Adrenal gland (tissue), 9 donors: ENCODE measurements at regions not wholly inside any gene's neighbourhood (a gene's known extent, or its start where the extent isn't known, plus 50 kb on each side); places are given as distances from the start of the nearest gene placed in this dataset.

Source experiments
- DNase-seq, 7 donors: peaks; one replicate each; pipeline ENCODE4 v3.0.0-alpha.2; 2019 to 2020
- H3K27ac ChIP-seq, 5 donors: fragments of 200-600 bp; sonication (generic) in 4 of 5; 1 replicate in 3 of 5; 2 replicates in 2 of 5; pipeline versions ENCODE4 v1.5.1 to v1.8.0; 2016 to 2020; ENCODE audit warnings: mild to moderate bottlenecking in 1 of 5
- H3K27me3 ChIP-seq: fragments of 200-600 bp; 2 replicates; pipeline ENCODE4 v1.8.0; 2021
- H3K36me3 ChIP-seq, 2 donors: fragments of 200-600 bp; replicated peaks in 1 of 2; 1 replicate in 1 of 2; 2 replicates in 1 of 2; pipeline versions ENCODE4 v1.5.1 to v1.8.0; 2018 to 2022
- H3K4me1 ChIP-seq, 2 donors: fragments of 200-600 bp; replicated peaks in 1 of 2; 1 replicate in 1 of 2; 2 replicates in 1 of 2; pipeline versions ENCODE4 v1.5.1 to v1.8.0; 2018 to 2021
- H3K4me3 ChIP-seq, 4 donors: fragments of 200-600 bp; sonication (generic) in 3 of 4; one replicate each; pipeline ENCODE4 v1.5.1; 2016 to 2018
- H3K9me3 ChIP-seq, 3 donors: fragments of 200-600 bp; sonication (generic) in 1 of 3; replicated peaks in 1 of 3; 1 replicate in 2 of 3; 2 replicates in 1 of 3; pipeline versions ENCODE4 v1.5.1 to v1.8.0; 2016 to 2021
- POLR2A ChIP-seq, 2 donors: fragments of 450-650 bp; IDR thresholded peaks; one replicate each; pipeline ENCODE4 v1.6.1; 2017; ENCODE audit warnings: antibody characterized with exemption in 2 of 2, mild to moderate bottlenecking in 2 of 2, moderate library complexity in 1 of 2
- WGBS, 4 donors: extraction: QIAGEN DNeasy Blood & Tissue Kit in 2 of 4; methylation state at CpG; one replicate each; pipeline versions ENCODE4 v1.1.5 to v1.1.7; 2013 to 2017; 5-methylcytosine and 5-hydroxymethylcytosine counted together
- intact Hi-C, 2 donors: fragments of 100-400 bp; cut with DNase I; formaldehyde crosslinking; loops; one replicate each; pipeline versions ENCODE4 v1.14.1 to v1.15.0; 2022 to 2023
- TF ChIP-seq, protein P1 (sequence below), 6 experiments: fragments of 450-650 bp in 4 of 6; fragments of 200-600 bp in 2 of 6; sonication (generic) in 1 of 6; IDR thresholded peaks; 1 replicate in 5 of 6; 2 replicates in 1 of 6; pipeline versions ENCODE4 v1.5.1 to v1.8.0; 2016 to 2021; ENCODE audit warnings: antibody characterized with exemption in 6 of 6, mild to moderate bottlenecking in 2 of 6, moderate library complexity in 1 of 6
- donor health status: healthy with polysubstance abuse.
- donor health status: Bipolar disorder and iron deficiency.
- donor health status: DM: yes; HTN: yes; CAD: no.
- donor health status: DM: no; HTN: no; CAD: no.
- donor health status: DM: no; HTN: no; CAD: no.

DNA sequence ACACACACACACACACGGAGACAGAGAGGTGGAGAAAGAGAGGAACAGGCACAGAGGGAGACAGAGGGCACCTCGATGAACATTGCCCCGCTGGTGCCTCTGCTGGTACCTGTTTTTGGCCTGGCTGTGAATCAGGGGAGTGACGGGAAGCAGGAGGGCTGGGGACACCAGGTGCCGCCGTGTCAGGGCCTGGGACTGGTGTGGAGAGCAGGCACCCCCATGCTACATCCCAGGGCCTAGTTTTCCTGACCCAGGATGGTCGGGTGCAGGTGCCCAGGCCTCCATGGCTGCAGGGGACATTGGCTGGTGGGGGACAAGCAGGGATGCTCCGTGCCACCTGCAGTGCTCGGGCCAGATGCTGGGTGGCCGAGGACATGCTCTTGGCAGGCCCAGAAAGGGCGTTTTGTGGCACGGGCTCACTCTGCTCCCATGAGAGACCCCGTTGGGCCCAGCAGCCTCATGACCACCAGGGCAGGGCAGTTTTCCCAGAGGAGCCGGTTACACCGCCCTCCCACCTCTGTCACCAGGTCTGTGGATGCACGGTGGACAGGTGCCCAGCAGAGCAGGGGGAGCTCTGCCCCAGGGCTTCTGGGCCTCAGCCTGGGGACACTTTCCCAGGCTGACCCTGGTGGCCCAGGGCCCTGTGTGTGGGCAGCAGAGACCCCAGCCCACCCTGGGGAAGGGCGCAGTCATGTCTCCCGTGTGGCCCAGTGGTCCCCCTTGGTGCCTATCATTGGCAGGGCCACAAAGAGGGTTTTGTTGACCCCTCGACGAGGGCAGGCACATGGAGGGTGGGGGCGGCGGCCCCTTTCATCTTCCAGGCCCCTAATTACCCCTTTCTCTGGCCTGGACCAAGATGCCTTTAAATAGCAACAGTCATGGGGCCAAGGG, 207.5 kb upstream of the RTL1 start:
- Histone ChIP-seq H3K9me3 (no peaks in the 10 kb centered on the region), H3K27ac (no peak overlapping the region), H3K4me3 (no peak overlapping the region), H3K27me3 (no peaks in the 10 kb centered on the region), H3K4me1 (no peaks in the 10 kb centered on the region), H3K36me3 (no peaks in the 10 kb centered on the region)
- WGBS, 4 donors: 81 to 85% (median 84%) methylated on average over 6 to 22 of the region's 22 CpGs
- DNase-seq: peak in 2 of 7 donors; percentile 11 to 20
- TF ChIP-seq POLR2A (IDR thresholded peaks at IDR 0.05): no peak
- TF ChIP-seq, protein P1, sequence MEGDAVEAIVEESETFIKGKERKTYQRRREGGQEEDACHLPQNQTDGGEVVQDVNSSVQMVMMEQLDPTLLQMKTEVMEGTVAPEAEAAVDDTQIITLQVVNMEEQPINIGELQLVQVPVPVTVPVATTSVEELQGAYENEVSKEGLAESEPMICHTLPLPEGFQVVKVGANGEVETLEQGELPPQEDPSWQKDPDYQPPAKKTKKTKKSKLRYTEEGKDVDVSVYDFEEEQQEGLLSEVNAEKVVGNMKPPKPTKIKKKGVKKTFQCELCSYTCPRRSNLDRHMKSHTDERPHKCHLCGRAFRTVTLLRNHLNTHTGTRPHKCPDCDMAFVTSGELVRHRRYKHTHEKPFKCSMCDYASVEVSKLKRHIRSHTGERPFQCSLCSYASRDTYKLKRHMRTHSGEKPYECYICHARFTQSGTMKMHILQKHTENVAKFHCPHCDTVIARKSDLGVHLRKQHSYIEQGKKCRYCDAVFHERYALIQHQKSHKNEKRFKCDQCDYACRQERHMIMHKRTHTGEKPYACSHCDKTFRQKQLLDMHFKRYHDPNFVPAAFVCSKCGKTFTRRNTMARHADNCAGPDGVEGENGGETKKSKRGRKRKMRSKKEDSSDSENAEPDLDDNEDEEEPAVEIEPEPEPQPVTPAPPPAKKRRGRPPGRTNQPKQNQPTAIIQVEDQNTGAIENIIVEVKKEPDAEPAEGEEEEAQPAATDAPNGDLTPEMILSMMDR (IDR thresholded peaks at IDR 0.05): no peak
- intact Hi-C loops: no loop called here

DNA sequence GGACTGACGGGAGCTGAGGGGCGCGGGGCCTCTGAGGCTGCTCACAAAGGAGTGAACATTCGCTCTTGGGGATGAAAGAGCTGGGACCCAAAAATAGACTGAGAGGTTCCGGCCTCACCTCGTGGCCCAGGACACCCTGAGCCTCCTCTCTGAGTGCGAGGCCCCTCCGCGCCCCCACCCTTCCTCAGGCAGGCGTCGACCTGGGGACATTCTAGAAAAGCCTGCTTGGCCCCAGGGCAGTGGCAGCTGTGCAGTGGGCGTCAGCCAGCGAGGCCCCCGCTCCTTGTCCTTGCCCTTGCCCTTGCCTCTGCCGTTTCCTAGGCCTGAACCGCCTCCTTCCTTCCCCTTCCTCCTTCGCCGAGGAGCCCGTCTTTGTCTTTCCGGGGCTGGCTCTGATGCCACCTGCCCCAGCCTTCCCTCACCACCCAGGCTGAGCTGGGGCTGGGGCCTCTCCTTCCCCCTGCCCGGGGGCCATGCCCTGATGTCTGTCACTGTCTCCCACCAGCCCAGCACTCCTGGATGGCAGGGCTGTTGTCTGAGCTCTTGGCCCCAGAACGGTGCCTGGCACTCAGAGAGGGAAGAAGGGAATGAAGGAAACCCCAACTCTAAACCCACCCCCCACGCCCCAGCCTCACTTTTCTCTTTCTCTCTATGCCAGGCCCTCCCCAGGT, 208.2 kb upstream of the RTL1 start:
- H3K4me1 ChIP-seq: no peaks in the 10 kb centered on the region
- no peaks in the 10 kb centered on the region for H3K27me3 ChIP-seq
- H3K27ac ChIP-seq: no peak overlapping the region
- TF ChIP-seq POLR2A (IDR thresholded peaks at IDR 0.05): no peak
- TF ChIP-seq, protein P1 (IDR thresholded peaks at IDR 0.05): no peak
- H3K36me3 ChIP-seq: no peaks in the 10 kb centered on the region
- no peaks in the 10 kb centered on the region for H3K9me3 ChIP-seq
- intact Hi-C loops: no loop called here
- peak in 3 of 7 donors; percentile 5 to 11 (median 6) for DNase-seq
- H3K4me3 ChIP-seq: no peak overlapping the region
- 66 to 76% (median 72%) methylated on average over 19 to 23 of the region's 23 CpGs for WGBS, 4 donors

DNA sequence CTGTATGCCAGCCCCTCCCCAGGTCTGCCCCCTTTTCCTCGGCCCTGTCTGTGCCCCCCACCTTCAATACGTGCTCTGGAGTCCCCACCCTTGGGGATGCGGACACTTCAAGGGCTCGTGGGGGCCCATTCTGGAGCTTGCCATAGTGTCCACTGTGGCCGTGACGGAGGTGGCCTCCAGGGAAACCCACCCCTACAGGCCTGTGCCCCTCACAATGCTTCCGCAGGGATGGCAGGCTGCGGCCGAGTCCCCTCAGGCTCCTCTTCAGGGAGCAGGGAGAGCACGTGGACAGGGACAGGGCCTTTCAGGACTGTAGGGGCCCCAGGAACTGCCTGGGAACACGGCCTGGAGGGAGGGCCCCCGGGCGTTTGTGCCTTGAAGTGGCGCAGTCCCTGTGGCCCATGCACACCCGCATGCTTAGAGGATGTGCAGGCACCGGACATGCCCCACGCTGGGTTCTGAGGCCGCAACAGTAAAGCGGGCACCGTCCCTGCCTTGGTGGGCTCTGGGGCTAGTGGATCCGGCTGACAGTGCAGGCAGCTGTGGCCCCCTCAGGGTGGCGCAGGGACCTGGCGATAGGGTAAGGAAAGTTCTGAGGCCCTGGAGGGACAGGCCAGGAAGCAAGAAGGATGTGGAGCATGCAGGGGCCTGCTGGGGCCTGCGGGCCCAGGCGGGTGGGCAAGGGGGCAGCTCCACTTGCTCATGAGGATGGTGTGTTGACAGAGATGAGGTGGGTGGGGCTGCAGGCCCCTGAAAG, 209.0 kb upstream of the RTL1 start:
- peak in 3 of 7 donors; percentile 9 to 25 (median 13) for DNase-seq
- H3K9me3 ChIP-seq: no peaks in the 10 kb centered on the region
- 83 to 88% (median 87%) methylated on average over 9 to 25 of the region's 25 CpGs for WGBS, 4 donors
- H3K27me3 ChIP-seq: no peaks in the 10 kb centered on the region
- H3K36me3 ChIP-seq: no peaks in the 10 kb centered on the region
- TF ChIP-seq, protein P1 (IDR thresholded peaks at IDR 0.05): no peak
- no peak for TF ChIP-seq POLR2A (IDR thresholded peaks at IDR 0.05)
- H3K27ac ChIP-seq: no peak overlapping the region
- no peaks in the 10 kb centered on the region for H3K4me1 ChIP-seq
- no peak overlapping the region for H3K4me3 ChIP-seq
- intact Hi-C loops: no loop called here

DNA sequence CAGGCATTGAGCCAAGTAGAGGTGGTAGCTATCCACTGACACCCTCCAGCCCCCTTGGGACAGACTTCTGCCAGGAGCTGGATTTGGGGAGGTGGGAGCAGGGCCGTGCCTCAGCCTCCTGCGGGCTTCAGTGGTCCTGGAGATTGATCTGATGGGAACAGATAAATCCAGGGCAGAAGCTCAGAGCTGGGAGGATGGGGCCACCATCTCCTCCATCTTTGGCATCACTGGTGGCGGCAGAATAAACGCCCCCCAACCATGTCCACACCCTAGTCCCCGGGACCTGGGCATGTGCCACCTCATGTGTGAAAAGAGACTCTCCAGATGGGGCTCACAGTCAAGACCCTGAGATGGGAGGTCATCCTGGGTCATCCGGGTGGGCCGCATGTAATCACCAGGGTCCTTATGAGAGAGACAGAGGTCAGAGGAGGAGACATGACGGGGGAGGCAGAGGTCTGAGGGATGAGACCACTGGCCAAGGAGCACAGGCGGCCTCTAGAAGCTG, 209.6 kb upstream of the RTL1 start:
- intact Hi-C loops: no loop called here
- no peak overlapping the region for H3K4me3 ChIP-seq
- peak in 2 of 7 donors; percentile 5 to 39 for DNase-seq
- H3K27ac ChIP-seq: no peak overlapping the region
- TF ChIP-seq, protein P1 (IDR thresholded peaks at IDR 0.05): no peak
- TF ChIP-seq POLR2A (IDR thresholded peaks at IDR 0.05): no peak
- H3K9me3 ChIP-seq: no peaks in the 10 kb centered on the region
- H3K27me3 ChIP-seq: no peaks in the 10 kb centered on the region
- no peaks in the 10 kb centered on the region for H3K4me1 ChIP-seq
- no peaks in the 10 kb centered on the region for H3K36me3 ChIP-seq
- WGBS, 4 donors: 89 to 96% (median 93%) methylated on average over 6 to 9 of the region's 9 CpGs
